Neural progenitor cell (in vitro differentiated cells): ENCODE measurements at regions not wholly inside any gene's neighbourhood (a gene's known extent, or its start where the extent isn't known, plus 50 kb on each side); places are given as distances from the start of the nearest gene placed in this dataset.
A peak's percentile ranks its signal among the peaks of the same experiment; 100 is the strongest.

Experiments
- DNase-seq: peaks from one replicate; pipeline ENCODE4 v3.0.0-alpha.2; 2016; ENCODE audit warnings: low spot score
- H2AFZ ChIP-seq: fragments of 200-600 bp; sonication (generic); replicated peaks from 2 replicates; pipeline ENCODE4 v1.6.1; 2016; ENCODE audit warnings: antibody characterized with exemption
- H3F3A ChIP-seq: fragments of 200-600 bp; sonication (generic); 2 replicates; pipeline ENCODE4 v1.6.1; 2016; ENCODE audit warnings: antibody characterized with exemption, low read depth
- H3K27ac ChIP-seq: fragments of 200-600 bp; sonication (generic); 2 replicates; pipeline ENCODE4 v1.5.1; 2016; ENCODE audit warnings: mild to moderate bottlenecking
- H3K27me3 ChIP-seq: fragments of 200-600 bp; sonication (generic); 2 replicates; pipeline ENCODE4 v1.6.1; 2016; ENCODE audit warnings: mild to moderate bottlenecking, moderate library complexity
- H3K36me3 ChIP-seq: fragments of 200-600 bp; sonication (generic); 2 replicates; pipeline ENCODE4 v1.5.1; 2016
- H3K4me1 ChIP-seq: fragments of 200-600 bp; sonication (generic); 2 replicates; pipeline ENCODE4 v1.6.1; 2016; ENCODE audit warnings: mixed run types
- H3K4me2 ChIP-seq: fragments of 200-600 bp; sonication (generic); 2 replicates; pipeline ENCODE4 v1.6.1; 2016
- H3K4me3 ChIP-seq: fragments of 200-600 bp; sonication (generic); 2 replicates; pipeline ENCODE4 v1.5.1; 2016
- H3K79me2 ChIP-seq: fragments of 200-600 bp; sonication (generic); 2 replicates; pipeline ENCODE4 v1.6.1; 2016; ENCODE audit warnings: low read depth
- H3K9ac ChIP-seq: fragments of 200-600 bp; sonication (generic); 2 replicates; pipeline ENCODE4 v1.6.1; 2016
- H3K9me3 ChIP-seq: fragments of 200-600 bp; sonication (generic); 2 replicates; pipeline ENCODE4 v1.5.1; 2016; ENCODE audit warnings: low read depth
- H4K20me1 ChIP-seq: fragments of 200-600 bp; sonication (generic); 2 replicates; pipeline ENCODE4 v1.6.1; 2016; ENCODE audit warnings: low read depth
- H3K27ac Mint-ChIP-seq: 3 replicates; pipeline ENCODE4 v1.8.0; 2021; ENCODE audit warnings: mixed read lengths
- H3K27me3 Mint-ChIP-seq: 2 replicates; pipeline ENCODE4 v1.8.0; 2022; ENCODE audit warnings: low read depth, mild to moderate bottlenecking, inconsistent platforms, moderate library complexity, mixed read lengths; ENCODE audit not compliant: insufficient read depth
- H3K36me3 Mint-ChIP-seq: 3 replicates; pipeline ENCODE4 v1.8.0; 2021; ENCODE audit warnings: mixed read lengths
- H3K4me1 Mint-ChIP-seq: 3 replicates; pipeline ENCODE4 v1.8.0; 2021; ENCODE audit warnings: mixed read lengths
- H3K4me3 Mint-ChIP-seq: 3 replicates; pipeline ENCODE4 v1.8.0; 2021; ENCODE audit warnings: mild to moderate bottlenecking, moderate library complexity, mixed read lengths
- H3K9me3 Mint-ChIP-seq: 3 replicates; pipeline ENCODE4 v1.8.0; 2020; ENCODE audit warnings: mixed read lengths
- EZH2 ChIP-seq: fragments of 200-600 bp; sonication (generic); IDR thresholded peaks from 2 replicates; pipeline ENCODE4 v1.6.1; 2017; ENCODE audit warnings: antibody characterized with exemption, mild to moderate bottlenecking, moderate library complexity
- EZH2phosphoT487 ChIP-seq: fragments of 200-600 bp; sonication (generic); IDR thresholded peaks from 2 replicates; pipeline ENCODE4 v1.6.1; 2017; ENCODE audit warnings: antibody characterized with exemption
- TF ChIP-seq, protein P1 (sequence below): fragments of 200-600 bp; sonication (generic); IDR thresholded peaks from 2 replicates; pipeline ENCODE4 v1.5.1; 2017; ENCODE audit warnings: antibody characterized with exemption, mild to moderate bottlenecking

DNA sequence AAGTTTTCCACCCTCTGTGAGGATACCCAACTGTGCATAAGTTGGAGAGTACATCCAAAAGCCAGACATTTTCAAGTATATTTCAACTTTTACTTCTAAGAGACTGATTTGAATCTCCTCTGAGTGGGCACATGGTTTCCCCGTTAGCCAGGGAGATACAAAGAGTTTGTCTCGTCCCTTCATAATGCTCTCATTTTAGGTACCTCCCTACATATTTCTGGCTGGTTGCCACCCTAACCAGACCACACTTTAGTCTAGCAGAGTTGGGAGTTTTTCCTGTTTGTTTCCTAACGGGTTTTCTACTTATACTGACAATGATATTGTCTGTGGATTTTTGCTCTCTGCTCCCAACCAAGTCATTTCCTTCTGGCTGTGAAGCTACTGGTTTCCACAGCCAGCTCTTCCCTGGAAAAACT lies 180.3 kb downstream of the CCDC71L start:
- DNase-seq: no peak
- no peaks in the 10 kb centered on the region for H4K20me1 ChIP-seq
- no peak overlapping the region for H3K4me3 ChIP-seq
- H3K9ac ChIP-seq: no peak overlapping the region
- Mint-ChIP-seq H3K36me3 (no peaks in the 10 kb centered on the region), H3K27ac (no peak overlapping the region), H3K4me1 (no peaks in the 10 kb centered on the region), H3K27me3 (no peaks in the 10 kb centered on the region), H3K4me3 (no peak overlapping the region), H3K9me3 (no peaks in the 10 kb centered on the region)
- H3K79me2 ChIP-seq: no peaks in the 10 kb centered on the region
- H3K4me2 ChIP-seq: no peak overlapping the region
- TF ChIP-seq EZH2 (no peak), EZH2phosphoT487 (no peak)
- TF ChIP-seq, protein P1, sequence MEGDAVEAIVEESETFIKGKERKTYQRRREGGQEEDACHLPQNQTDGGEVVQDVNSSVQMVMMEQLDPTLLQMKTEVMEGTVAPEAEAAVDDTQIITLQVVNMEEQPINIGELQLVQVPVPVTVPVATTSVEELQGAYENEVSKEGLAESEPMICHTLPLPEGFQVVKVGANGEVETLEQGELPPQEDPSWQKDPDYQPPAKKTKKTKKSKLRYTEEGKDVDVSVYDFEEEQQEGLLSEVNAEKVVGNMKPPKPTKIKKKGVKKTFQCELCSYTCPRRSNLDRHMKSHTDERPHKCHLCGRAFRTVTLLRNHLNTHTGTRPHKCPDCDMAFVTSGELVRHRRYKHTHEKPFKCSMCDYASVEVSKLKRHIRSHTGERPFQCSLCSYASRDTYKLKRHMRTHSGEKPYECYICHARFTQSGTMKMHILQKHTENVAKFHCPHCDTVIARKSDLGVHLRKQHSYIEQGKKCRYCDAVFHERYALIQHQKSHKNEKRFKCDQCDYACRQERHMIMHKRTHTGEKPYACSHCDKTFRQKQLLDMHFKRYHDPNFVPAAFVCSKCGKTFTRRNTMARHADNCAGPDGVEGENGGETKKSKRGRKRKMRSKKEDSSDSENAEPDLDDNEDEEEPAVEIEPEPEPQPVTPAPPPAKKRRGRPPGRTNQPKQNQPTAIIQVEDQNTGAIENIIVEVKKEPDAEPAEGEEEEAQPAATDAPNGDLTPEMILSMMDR: no peak
- no peaks in the 10 kb centered on the region for H3K4me1 ChIP-seq
- H3K27me3 ChIP-seq: no peaks in the 10 kb centered on the region
- no peak overlapping the region for H3K27ac ChIP-seq
- H3K36me3 ChIP-seq: no peaks in the 10 kb centered on the region
- H3F3A ChIP-seq: no peaks in the 10 kb centered on the region
- peak overlapping the region; percentile 29 for H2AFZ ChIP-seq
- H3K9me3 ChIP-seq: no peaks in the 10 kb centered on the region

DNA sequence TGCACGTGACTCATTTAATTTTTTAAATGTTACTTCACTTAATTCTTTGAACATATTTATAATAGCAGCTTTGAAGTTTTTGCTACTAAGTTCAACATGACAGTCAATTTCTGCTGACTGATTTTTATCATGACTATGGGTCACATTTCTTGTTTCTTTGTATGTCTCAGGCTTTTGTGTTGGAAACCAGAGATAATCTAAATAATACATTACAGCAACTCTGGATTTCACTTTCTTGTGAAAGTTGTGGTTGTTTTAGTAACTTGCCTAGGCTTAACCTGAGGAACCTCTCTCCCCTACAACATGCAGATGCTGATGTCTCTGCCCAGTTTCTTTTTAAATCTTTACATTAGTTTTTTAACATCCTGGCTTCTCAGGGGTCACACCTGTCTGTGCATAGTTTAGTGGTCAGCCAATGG lies 180.8 kb downstream of the CCDC71L start:
- Mint-ChIP-seq H3K4me3 (no peak overlapping the region), H3K9me3 (no peaks in the 10 kb centered on the region), H3K27ac (no peak overlapping the region), H3K36me3 (no peaks in the 10 kb centered on the region), H3K4me1 (no peaks in the 10 kb centered on the region), H3K27me3 (no peaks in the 10 kb centered on the region)
- H3K9me3 ChIP-seq: no peaks in the 10 kb centered on the region
- no peaks in the 10 kb centered on the region for H4K20me1 ChIP-seq
- no peak for DNase-seq
- H3K4me1 ChIP-seq: no peaks in the 10 kb centered on the region
- H3K27ac ChIP-seq: no peak overlapping the region
- H3K4me2 ChIP-seq: no peak overlapping the region
- peak overlapping the region; percentile 29 for H2AFZ ChIP-seq
- no peaks in the 10 kb centered on the region for H3F3A ChIP-seq
- no peaks in the 10 kb centered on the region for H3K36me3 ChIP-seq
- H3K79me2 ChIP-seq: no peaks in the 10 kb centered on the region
- H3K4me3 ChIP-seq: no peak overlapping the region
- no peak overlapping the region for H3K9ac ChIP-seq
- TF ChIP-seq EZH2 (no peak), EZH2phosphoT487 (no peak)
- TF ChIP-seq, protein P1: no peak
- H3K27me3 ChIP-seq: no peaks in the 10 kb centered on the region

DNA sequence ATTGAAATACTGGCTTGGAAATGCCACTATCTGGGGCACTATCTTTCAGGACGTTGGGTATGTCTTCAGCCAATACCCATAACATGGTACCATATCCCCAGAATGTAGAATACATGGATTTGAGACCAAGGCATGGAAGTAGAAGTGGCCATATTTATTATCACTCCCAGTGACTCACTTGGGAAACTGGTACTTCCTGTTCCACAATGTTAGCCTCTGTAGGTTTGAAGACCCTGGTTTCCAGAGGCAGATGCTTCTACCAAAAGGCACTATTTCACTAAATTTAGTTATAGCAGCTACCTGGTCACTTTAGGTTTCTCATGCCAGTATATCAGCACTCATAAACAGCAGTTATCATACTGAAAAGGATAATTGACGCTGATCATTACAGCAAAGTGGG lies 184.2 kb downstream of the CCDC71L start:
- TF ChIP-seq, protein P1: no peak
- TF ChIP-seq EZH2phosphoT487 (no peak), EZH2 (no peak)
- no peak for DNase-seq
- H3K27ac ChIP-seq: no peak overlapping the region
- no peak overlapping the region for H3K4me3 ChIP-seq
- no peaks in the 10 kb centered on the region for H4K20me1 ChIP-seq
- H3K4me1 ChIP-seq: no peaks in the 10 kb centered on the region
- no peaks in the 10 kb centered on the region for H3K27me3 ChIP-seq
- no peaks in the 10 kb centered on the region for H3K9me3 Mint-ChIP-seq
- H3K79me2 ChIP-seq: no peaks in the 10 kb centered on the region
- no peak overlapping the region for H3K9ac ChIP-seq
- no peak overlapping the region for H3K4me3 Mint-ChIP-seq
- no peak overlapping the region for H3K4me2 ChIP-seq
- no peaks in the 10 kb centered on the region for H3K36me3 Mint-ChIP-seq
- H3F3A ChIP-seq: no peaks in the 10 kb centered on the region
- no peaks in the 10 kb centered on the region for H3K9me3 ChIP-seq
- no peaks in the 10 kb centered on the region for H3K27me3 Mint-ChIP-seq
- H3K4me1 Mint-ChIP-seq: no peaks in the 10 kb centered on the region
- no peak overlapping the region for H3K27ac Mint-ChIP-seq
- H2AFZ ChIP-seq: no peak overlapping the region
- no peaks in the 10 kb centered on the region for H3K36me3 ChIP-seq
